ENCODE measurements at regions not wholly inside any gene's neighbourhood (a gene's known extent, or its start where the extent isn't known, plus 50 kb on each side); places are given as distances from the start of the nearest gene placed in this dataset.

GRCh38 chr6:101069191-101069795 lies 188.2 kb upstream of the ASCC3 start:
- no peak for TF ChIP-seq CTCF (IDR thresholded peaks at IDR 0.05)

- TF ChIP-seq CTCF (IDR thresholded peaks at IDR 0.05), result no peak
Measured at GRCh38 chr6:101070044-101070608, 189.0 kb upstream of the ASCC3 start.

DNA sequence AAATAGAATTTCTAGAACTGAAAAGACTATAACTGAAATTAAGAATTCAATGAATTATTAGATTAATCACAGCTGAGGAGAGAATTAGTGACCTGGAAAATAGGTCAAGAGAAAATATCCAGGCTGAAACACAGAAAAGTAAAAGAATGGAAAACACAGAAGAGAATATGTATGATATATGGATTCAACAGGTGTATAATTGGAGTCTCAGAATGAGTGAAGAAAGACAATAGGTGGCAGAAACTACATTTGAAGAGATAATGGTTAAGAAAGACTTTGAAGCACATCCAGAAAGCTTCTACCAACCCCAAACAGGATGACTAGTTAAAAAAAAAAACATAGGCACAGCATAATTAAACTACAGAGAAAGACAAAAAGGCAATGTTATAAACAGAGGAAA lies 196.2 kb upstream of the ASCC3 start:
- no peak for TF ChIP-seq CTCF (IDR thresholded peaks at IDR 0.05)

GRCh38 chr6:101079696-101080270 lies 198.7 kb upstream of the ASCC3 start:
- TF ChIP-seq CTCF (IDR thresholded peaks at IDR 0.05), result no peak

- no peak for TF ChIP-seq CTCF (IDR thresholded peaks at IDR 0.05)
Measured at GRCh38 chr6:101080597-101080996, 199.5 kb upstream of the ASCC3 start.

DNA sequence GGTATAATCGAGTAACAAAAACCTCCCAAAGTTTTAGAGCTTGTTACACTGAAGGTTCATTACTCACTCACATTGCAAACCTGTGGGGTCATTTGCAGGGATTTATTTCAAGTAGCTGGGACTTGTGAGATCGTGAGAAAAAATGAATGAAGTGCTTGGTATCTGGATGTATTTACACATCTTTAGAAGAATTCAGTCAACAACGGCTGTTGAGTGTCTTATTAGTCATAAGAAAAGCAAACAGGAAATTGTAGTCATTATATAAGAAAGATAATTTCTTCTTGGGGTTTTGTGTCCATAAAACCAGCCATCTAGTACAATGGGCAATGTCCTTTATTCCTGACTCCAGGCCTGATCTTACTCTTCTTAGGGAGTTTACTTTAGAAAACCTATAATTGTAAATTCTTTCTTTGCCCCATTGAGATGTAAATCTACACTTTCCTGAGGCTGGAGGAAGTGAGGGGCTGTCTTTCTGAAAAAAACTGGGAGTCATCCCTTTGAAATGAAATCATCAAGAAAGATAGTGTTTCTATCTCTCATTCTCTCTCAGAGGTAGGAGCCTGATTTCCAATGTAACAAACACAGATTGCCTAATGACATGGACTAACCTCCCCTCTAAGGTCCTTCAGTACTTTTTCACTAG lies 202.5 kb upstream of the ASCC3 start:
- no peak for TF ChIP-seq CTCF (IDR thresholded peaks at IDR 0.05)

DNA sequence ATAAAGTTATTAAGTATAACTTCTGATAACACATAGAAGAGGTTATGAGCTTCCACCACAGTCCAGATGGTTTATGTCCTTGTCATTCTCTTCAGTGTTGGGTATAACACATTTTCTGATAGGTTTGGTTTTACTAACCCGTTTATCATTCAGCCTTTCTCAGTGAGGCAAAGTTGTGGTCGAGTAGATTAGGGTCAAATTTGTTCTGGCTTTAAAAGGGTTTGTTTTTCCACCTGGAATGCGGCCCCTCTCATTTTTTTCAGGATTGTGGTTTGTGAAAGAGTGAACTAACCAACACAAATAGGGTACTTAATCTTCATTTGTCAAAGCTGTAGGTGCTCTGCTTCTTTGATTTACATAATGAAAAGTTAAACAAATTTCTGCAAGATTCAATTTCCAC lies 204.2 kb upstream of the ASCC3 start:
- no peak for TF ChIP-seq CTCF (IDR thresholded peaks at IDR 0.05)

Measured in LNCAP (cell line).